ENCODE measurements at regions not wholly inside any gene's neighbourhood (a gene's known extent, or its start where the extent isn't known, plus 50 kb on each side); places are given as distances from the start of the nearest gene placed in this dataset.

DNA sequence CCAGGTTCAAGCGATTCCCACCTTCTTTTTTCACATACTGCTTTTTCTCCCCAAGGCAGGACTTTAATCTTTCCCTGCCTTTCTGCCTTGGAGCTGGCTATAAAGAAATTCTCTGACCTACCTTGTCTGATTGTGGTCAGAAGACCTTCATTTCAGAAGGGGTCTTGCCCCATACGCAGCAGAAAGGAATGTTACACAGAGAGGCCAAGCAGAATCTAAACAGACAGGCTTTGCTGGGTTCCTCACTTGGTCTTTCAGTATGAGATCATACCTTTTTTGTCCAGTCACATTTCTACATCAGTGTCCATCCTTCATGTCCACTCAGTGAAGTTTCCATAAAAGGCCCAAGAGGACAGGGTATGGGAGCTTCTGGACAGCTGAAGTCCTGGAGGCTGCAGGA is 108.3 kb upstream of the RBPJ start:
- TF ChIP-seq, protein P1, sequence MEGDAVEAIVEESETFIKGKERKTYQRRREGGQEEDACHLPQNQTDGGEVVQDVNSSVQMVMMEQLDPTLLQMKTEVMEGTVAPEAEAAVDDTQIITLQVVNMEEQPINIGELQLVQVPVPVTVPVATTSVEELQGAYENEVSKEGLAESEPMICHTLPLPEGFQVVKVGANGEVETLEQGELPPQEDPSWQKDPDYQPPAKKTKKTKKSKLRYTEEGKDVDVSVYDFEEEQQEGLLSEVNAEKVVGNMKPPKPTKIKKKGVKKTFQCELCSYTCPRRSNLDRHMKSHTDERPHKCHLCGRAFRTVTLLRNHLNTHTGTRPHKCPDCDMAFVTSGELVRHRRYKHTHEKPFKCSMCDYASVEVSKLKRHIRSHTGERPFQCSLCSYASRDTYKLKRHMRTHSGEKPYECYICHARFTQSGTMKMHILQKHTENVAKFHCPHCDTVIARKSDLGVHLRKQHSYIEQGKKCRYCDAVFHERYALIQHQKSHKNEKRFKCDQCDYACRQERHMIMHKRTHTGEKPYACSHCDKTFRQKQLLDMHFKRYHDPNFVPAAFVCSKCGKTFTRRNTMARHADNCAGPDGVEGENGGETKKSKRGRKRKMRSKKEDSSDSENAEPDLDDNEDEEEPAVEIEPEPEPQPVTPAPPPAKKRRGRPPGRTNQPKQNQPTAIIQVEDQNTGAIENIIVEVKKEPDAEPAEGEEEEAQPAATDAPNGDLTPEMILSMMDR (conservative IDR thresholded peaks at IDR 0.05; ENCODE audit: low read depth, low read length): no peak
- TF ChIP-seq EZH2 (IDR thresholded peaks at IDR 0.05; ENCODE audit: low read length, unreplicated experiment): no peak

Data from PC-3 (cell line).